Pancreas (tissue), 10 donors: ENCODE measurements at regions not wholly inside any gene's neighbourhood (a gene's known extent, or its start where the extent isn't known, plus 50 kb on each side); places are given as distances from the start of the nearest gene placed in this dataset.

Experiments
- ATAC-seq, 4 donors: fragments of 200-7000 bp; cut with Tn5 transposase; one replicate each; pipeline versions ENCODE4 v1.8.0 to v1.9.1; 2020; ENCODE audit warnings: mild to moderate bottlenecking in 4 of 4, moderate library complexity in 4 of 4
- DNase-seq, 6 donors: peaks; one replicate each; pipeline ENCODE4 v3.0.0-alpha.2; 2020
- FAIRE-seq: peaks from 2 replicates; lab custom pipeline; 2012; peaks lifted over from hg19 to GRCh38; lab: Jason Lieb, UNC
- H3K27ac ChIP-seq, 4 donors: fragments of 200-600 bp; sonication (generic); 1 replicate in 3 of 4; 2 replicates in 1 of 4; pipeline versions ENCODE4 v1.5.0 to v1.8.0; 2020
- H3K27me3 ChIP-seq, 4 donors: fragments of 200-600 bp; one replicate each; pipeline ENCODE4 v1.8.0; 2021
- H3K36me3 ChIP-seq, 3 donors: fragments of 200-600 bp; sonication (generic) in 1 of 3; one replicate each; pipeline versions ENCODE4 v1.5.0 to v1.8.0; 2020 to 2021
- H3K4me1 ChIP-seq, 3 donors: fragments of 200-600 bp; one replicate each; pipeline ENCODE4 v1.8.0; 2021
- H3K4me3 ChIP-seq, 4 donors: fragments of 200-600 bp; sonication (generic) in 2 of 4; one replicate each; pipeline versions ENCODE4 v1.5.0 to v1.8.0; 2020 to 2021
- H3K9me3 ChIP-seq, 4 donors: fragments of 200-600 bp; one replicate each; pipeline ENCODE4 v1.8.0; 2021
- WGBS, 2 donors: extraction: QIAGEN DNeasy Blood & Tissue Kit; methylation state at CpG; one replicate each; pipeline ENCODE4 v1.1.7; 2013; 5-methylcytosine and 5-hydroxymethylcytosine counted together
- intact Hi-C, 3 donors: fragments of 100-400 bp; cut with DNase I; formaldehyde crosslinking; loops; one replicate each; pipeline versions ENCODE4 v1.11.1 to v1.14.2; 2022
- TF ChIP-seq, protein P1 (sequence below), 4 donors: fragments of 200-600 bp; sonication (generic) in 3 of 4; IDR thresholded peaks; one replicate each; pipeline versions ENCODE4 v1.5.0 to v1.8.0; 2021; ENCODE audit warnings: antibody characterized with exemption in 4 of 4
- donor health status: healthy with polysubstance abuse.
- donor health status: DM: no; HTN: no; CAD: no; lungs with moderate emphysema.
- donor health status: DM: no; HTN: no; CAD: no.
- donor health status: control.
- donor health status: control.
- donor health status: Bipolar disorder and iron deficiency.
- donor health status: DM: yes; HTN: yes; CAD: no.
- donor health status: DM: no; HTN: no; CAD: no.
- donor health status: DM: no; HTN: no; CAD: no.
- donor health status: DM: yes; HTN: yes; CAD: no.

DNA sequence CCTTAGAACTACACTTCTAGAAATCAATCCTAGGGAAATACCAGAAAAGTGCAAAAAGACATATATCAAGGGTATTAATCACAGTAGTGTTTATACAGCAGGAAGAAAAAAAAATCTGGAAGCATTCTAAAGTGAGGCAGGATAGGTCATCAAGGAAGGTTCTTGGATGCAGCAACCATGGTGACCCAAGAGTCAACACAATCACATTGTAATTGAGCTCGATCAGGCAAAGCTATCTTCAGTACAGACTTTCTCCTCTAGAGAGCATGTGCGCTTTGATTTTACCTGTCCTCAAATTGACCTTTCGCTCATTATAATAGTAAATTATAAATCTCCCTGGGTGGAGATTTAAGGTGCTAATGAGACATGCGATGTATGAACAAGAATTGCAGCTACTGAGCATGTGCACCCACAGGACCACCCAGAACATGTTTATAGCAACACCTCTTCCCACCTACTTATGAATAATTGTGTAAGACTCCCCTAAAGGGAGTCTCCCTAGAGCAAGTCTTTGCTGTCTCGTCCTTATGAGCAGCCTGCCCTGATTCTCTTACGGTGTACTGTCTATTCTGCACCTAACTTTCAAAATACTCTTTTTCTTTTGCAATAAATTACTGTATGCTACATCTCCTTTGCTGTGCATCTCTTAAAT is 297.7 kb downstream of the ATPSCKMT start:
- Histone ChIP-seq H3K36me3 (no peaks in the 10 kb centered on the region), H3K27me3 (no peaks in the 10 kb centered on the region), H3K9me3 (no peaks in the 10 kb centered on the region), H3K4me3 (no peak overlapping the region), H3K27ac (no peak overlapping the region), H3K4me1 (no peaks in the 10 kb centered on the region)
- no peak for DNase-seq
- FAIRE-seq = no peak
- intact Hi-C loops = no loop called here
- TF ChIP-seq, protein P1, sequence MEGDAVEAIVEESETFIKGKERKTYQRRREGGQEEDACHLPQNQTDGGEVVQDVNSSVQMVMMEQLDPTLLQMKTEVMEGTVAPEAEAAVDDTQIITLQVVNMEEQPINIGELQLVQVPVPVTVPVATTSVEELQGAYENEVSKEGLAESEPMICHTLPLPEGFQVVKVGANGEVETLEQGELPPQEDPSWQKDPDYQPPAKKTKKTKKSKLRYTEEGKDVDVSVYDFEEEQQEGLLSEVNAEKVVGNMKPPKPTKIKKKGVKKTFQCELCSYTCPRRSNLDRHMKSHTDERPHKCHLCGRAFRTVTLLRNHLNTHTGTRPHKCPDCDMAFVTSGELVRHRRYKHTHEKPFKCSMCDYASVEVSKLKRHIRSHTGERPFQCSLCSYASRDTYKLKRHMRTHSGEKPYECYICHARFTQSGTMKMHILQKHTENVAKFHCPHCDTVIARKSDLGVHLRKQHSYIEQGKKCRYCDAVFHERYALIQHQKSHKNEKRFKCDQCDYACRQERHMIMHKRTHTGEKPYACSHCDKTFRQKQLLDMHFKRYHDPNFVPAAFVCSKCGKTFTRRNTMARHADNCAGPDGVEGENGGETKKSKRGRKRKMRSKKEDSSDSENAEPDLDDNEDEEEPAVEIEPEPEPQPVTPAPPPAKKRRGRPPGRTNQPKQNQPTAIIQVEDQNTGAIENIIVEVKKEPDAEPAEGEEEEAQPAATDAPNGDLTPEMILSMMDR (IDR thresholded peaks at IDR 0.05) = no peak
- 50 to 61% methylated on average over 6 of the region's 6 CpGs for WGBS, 2 donors
- ATAC-seq = no peak

DNA sequence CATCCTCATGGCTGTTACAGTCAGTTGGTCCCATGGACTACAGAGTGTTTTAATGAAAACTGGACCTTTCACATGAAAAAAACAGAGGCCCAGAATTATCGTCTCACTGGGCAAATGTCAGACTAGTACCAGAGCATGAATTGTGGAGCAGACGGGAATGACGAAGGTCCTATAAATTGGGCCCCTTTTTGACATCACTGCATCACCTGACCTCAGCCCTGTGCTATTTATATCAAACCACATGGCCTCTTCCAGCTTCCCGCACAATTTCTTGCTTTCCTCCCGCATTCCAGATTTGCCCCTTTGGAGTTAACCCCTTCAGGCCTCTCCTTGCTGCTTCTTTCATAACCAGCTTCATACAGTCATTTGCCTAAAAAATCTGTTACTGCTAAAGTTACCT is 301.7 kb downstream of the ATPSCKMT start:
- DNase-seq = no peak
- 39 to 40% methylated on average over 5 of the region's 5 CpGs for WGBS, 2 donors
- no peak overlapping the region for H3K27ac ChIP-seq

DNA sequence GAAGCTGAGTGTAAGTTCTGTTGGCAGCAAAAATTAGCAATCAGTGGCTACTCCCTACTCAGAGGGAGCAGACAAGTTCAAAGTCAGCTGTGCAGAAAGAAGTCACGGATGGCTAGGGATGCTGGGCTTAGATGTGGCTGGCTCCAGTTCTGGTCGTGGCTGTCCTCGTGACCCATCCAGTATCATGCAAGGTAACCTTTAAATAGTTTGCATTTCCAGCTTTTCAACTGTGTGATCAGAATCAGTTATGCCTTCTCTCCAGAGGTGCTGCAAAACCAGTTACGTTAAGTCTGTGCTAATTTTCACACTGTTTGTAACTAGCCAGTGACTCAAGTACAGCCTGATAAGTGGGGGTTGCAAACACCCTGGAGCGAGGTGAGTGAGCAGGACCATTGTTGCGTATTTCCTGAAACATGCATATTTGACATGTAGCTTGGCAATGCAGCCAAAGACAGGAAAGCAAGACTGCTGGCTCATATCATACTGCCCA is 302.4 kb downstream of the ATPSCKMT start:
- no peaks in the 10 kb centered on the region for H3K27me3 ChIP-seq
- 50 to 52% methylated on average over 6 of the region's 6 CpGs for WGBS, 2 donors
- FAIRE-seq (no peak), ATAC-seq (no peak), DNase-seq (no peak)
- TF ChIP-seq, protein P1 (IDR thresholded peaks at IDR 0.05) = no peak
- no peak overlapping the region for H3K27ac ChIP-seq
- no peak overlapping the region for H3K4me3 ChIP-seq
- intact Hi-C loops = no loop called here
- no peaks in the 10 kb centered on the region for H3K9me3 ChIP-seq
- no peaks in the 10 kb centered on the region for H3K4me1 ChIP-seq
- no peaks in the 10 kb centered on the region for H3K36me3 ChIP-seq

More for the DNA sequence above, 301.7 kb downstream of the ATPSCKMT start:
- Histone ChIP-seq H3K36me3 (no peaks in the 10 kb centered on the region), H3K4me1 (no peaks in the 10 kb centered on the region), H3K9me3 (no peaks in the 10 kb centered on the region), H3K4me3 (no peak overlapping the region), H3K27me3 (no peaks in the 10 kb centered on the region)
- intact Hi-C loops = no loop called here
- FAIRE-seq = no peak
- TF ChIP-seq, protein P1 (IDR thresholded peaks at IDR 0.05) = no peak
- ATAC-seq = no peak

DNA sequence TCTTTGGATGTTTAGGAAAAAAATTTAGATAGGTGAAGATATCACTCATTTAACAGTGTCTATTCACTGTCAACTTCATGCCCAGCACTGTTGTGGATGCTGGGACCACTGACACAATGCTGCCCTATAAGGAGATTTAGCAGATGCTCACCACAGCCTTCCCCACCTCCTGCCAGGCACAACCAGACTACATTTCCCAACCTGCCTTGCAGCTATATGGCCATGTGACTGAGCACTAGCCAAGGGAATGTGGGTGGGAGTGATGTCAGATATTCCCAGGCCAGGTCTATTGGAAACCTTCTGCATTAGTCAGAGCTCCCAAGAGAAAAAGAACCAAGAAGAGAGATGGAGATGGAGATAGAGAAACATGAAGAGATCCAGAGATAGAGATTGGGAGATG is 302.6 kb upstream of the TAS2R1 start:
- intact Hi-C loops = no loop called here
- H3K27ac ChIP-seq = no peak overlapping the region
- no peaks in the 10 kb centered on the region for H3K36me3 ChIP-seq
- H3K9me3 ChIP-seq = no peaks in the 10 kb centered on the region
- H3K4me3 ChIP-seq = no peak overlapping the region
- ATAC-seq (no peak), FAIRE-seq (no peak), DNase-seq (no peak)
- TF ChIP-seq, protein P1 (IDR thresholded peaks at IDR 0.05) = no peak
- H3K4me1 ChIP-seq = no peaks in the 10 kb centered on the region
- no peaks in the 10 kb centered on the region for H3K27me3 ChIP-seq

DNA sequence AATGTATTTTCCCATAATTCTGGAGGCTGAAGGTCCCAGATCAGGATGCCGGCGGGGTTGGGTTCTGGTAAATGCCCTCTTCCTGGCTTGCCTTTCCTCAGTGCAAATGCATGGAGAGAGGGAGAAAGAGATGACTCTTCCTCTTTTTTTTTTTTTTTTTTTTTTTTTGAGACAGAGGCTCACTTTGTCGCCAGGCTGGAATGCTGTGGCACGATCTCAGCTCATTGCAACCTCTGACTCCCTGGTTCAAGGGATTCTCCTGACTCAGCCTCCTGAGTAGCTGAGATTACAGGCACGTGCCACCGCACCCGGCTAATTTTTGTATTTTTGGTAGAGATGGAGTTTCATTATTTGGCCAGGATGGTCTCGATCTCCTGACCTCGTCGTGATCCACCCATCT is 300.0 kb upstream of the TAS2R1 start:
- DNase-seq (no peak), FAIRE-seq (no peak), ATAC-seq (no peak)
- H3K36me3 ChIP-seq = no peaks in the 10 kb centered on the region
- no peaks in the 10 kb centered on the region for H3K4me1 ChIP-seq
- intact Hi-C loops = no loop called here
- WGBS, 2 donors = 80 to 90% methylated on average over 10 of the region's 10 CpGs
- TF ChIP-seq, protein P1 (IDR thresholded peaks at IDR 0.05) = no peak
- no peak overlapping the region for H3K4me3 ChIP-seq
- no peak overlapping the region for H3K27ac ChIP-seq
- no peaks in the 10 kb centered on the region for H3K27me3 ChIP-seq
- no peaks in the 10 kb centered on the region for H3K9me3 ChIP-seq
